HEK293 (cell line): ENCODE measurements at regions not wholly inside any gene's neighbourhood (a gene's known extent, or its start where the extent isn't known, plus 50 kb on each side); places are given as distances from the start of the nearest gene placed in this dataset.

Experiments used
- CTCF ChIA-PET: fragments of 350-600 bp; formaldehyde crosslinking; extraction: SDS; loops from one replicate; lab custom pipeline; 2021; ENCODE audit warnings: antibody characterized with exemption; lab: Yijun Ruan, JAX
- POLR2A ChIA-PET: fragments of 300-600 bp; formaldehyde crosslinking; extraction: SDS; loops from one replicate; lab custom pipeline; 2020; ENCODE audit warnings: antibody characterized with exemption, inconsistent platforms; lab: Yijun Ruan, JAX
- H3K27ac ChIP-seq: fragments of 200-500 bp; sonication (Bioruptor generic); 2 replicates; pipeline ENCODE4 v1.5.1; 2014; ENCODE audit warnings: low read depth, low read length, control low read depth, inconsistent platforms; ENCODE audit errors: extremely low read depth
- H3K36me3 ChIP-seq, 2 experiments: fragments of 200-500 bp in 1 of 2; sonication (Bioruptor generic) in 1 of 2; 1 replicate in 1 of 2; 2 replicates in 1 of 2; pipeline ENCODE4 v1.5.1; 2014 to 2017; ENCODE audit warnings: inconsistent platforms in 2 of 2, low read length in 2 of 2; ENCODE audit not compliant: control insufficient read depth in 2 of 2, insufficient read depth in 1 of 2
- H3K4me1 ChIP-seq: fragments of 200-500 bp; sonication (Bioruptor generic); 2 replicates; pipeline ENCODE4 v1.5.1; 2014; ENCODE audit warnings: mild to moderate bottlenecking, low read length, inconsistent platforms; ENCODE audit not compliant: control insufficient read depth, insufficient read depth
- H3K4me3 ChIP-seq: 2 replicates; pipeline ENCODE4 v1.5.1; 2011; ENCODE audit warnings: low read depth, mild to moderate bottlenecking, control low read depth, low read length, moderate library complexity
- H3K9me3 ChIP-seq: fragments of 200-500 bp; sonication (Bioruptor generic); 2 replicates; pipeline ENCODE4 v1.5.1; 2014; ENCODE audit warnings: low read depth, low read length, inconsistent platforms; ENCODE audit not compliant: control insufficient read depth, insufficient read depth
- BCL11B ChIP-seq: fragments of 450-650 bp; formaldehyde crosslinking; IDR thresholded peaks from 2 replicates; pipeline ENCODE4 v1.5.1; 2016; ENCODE audit warnings: low read depth, missing biosample characterization, missing genetic modification characterization
- EGR2 ChIP-seq: fragments of 450-650 bp; formaldehyde crosslinking; IDR thresholded peaks from 2 replicates; pipeline ENCODE4 v1.5.1; 2016; ENCODE audit warnings: low read depth, missing biosample characterization, missing genetic modification characterization
- ELK4 ChIP-seq: IDR thresholded peaks from 2 replicates; pipeline ENCODE4 v1.6.1; 2011; ENCODE audit warnings: mild to moderate bottlenecking, low read depth, low read length, borderline replicate concordance
- FEZF1 ChIP-seq: fragments of 450-650 bp; formaldehyde crosslinking; IDR thresholded peaks from 2 replicates; pipeline ENCODE4 v1.5.1; 2016; ENCODE audit warnings: missing biosample characterization, missing genetic modification characterization
- GLIS1 ChIP-seq: fragments of 450-650 bp; formaldehyde crosslinking; IDR thresholded peaks from 2 replicates; pipeline ENCODE4 v1.5.1; 2016; ENCODE audit warnings: missing biosample characterization, missing genetic modification characterization
- KLF7 ChIP-seq: fragments of 450-650 bp; formaldehyde crosslinking; IDR thresholded peaks from 2 replicates; pipeline ENCODE4 v1.5.1; 2016; ENCODE audit warnings: missing biosample characterization, missing genetic modification characterization, borderline replicate concordance
- MEIS1 ChIP-seq: sonication (generic); formaldehyde crosslinking; IDR thresholded peaks from 2 replicates; pipeline ENCODE4 v1.8.1; 2022; ENCODE audit warnings: missing genetic modification reagents, mild to moderate bottlenecking, borderline replicate concordance
- SP2 ChIP-seq: fragments of 450-650 bp; formaldehyde crosslinking; IDR thresholded peaks from 2 replicates; pipeline ENCODE4 v1.5.1; 2016; ENCODE audit warnings: missing biosample characterization, missing genetic modification characterization
- ZNF10 ChIP-seq: fragments of 450-650 bp; formaldehyde crosslinking; IDR thresholded peaks from 2 replicates; pipeline ENCODE4 v1.5.1; 2017; ENCODE audit warnings: missing biosample characterization, missing genetic modification characterization
- ZNF132 ChIP-seq: fragments of 450-650 bp; formaldehyde crosslinking; IDR thresholded peaks from 2 replicates; pipeline ENCODE4 v1.5.1; 2017; ENCODE audit warnings: missing biosample characterization, missing genetic modification characterization, borderline replicate concordance
- ZNF169 ChIP-seq: fragments of 450-650 bp; formaldehyde crosslinking; IDR thresholded peaks from 2 replicates; pipeline ENCODE4 v1.5.1; 2016; ENCODE audit warnings: missing biosample characterization, missing genetic modification characterization
- ZNF175 ChIP-seq: fragments of 450-650 bp; formaldehyde crosslinking; IDR thresholded peaks from 2 replicates; pipeline ENCODE4 v1.5.1; 2016; ENCODE audit warnings: missing biosample characterization, missing genetic modification characterization
- ZNF223 ChIP-seq: fragments of 450-650 bp; formaldehyde crosslinking; IDR thresholded peaks from 2 replicates; pipeline ENCODE4 v1.5.1; 2016; ENCODE audit warnings: missing biosample characterization, missing genetic modification characterization
- ZNF24 ChIP-seq: fragments of 450-650 bp; formaldehyde crosslinking; IDR thresholded peaks from 2 replicates; pipeline ENCODE4 v1.5.1; 2016; ENCODE audit warnings: missing biosample characterization, missing genetic modification characterization
- ZNF433 ChIP-seq: fragments of 450-650 bp; formaldehyde crosslinking; IDR thresholded peaks from 2 replicates; pipeline ENCODE4 v1.5.1; 2016; ENCODE audit warnings: missing biosample characterization, missing genetic modification characterization, low read depth
- ZNF555 ChIP-seq: fragments of 450-650 bp; formaldehyde crosslinking; conservative IDR thresholded peaks from 2 replicates; pipeline ENCODE4 v1.5.1; 2017; ENCODE audit warnings: missing biosample characterization, mild to moderate bottlenecking, missing genetic modification characterization, inconsistent platforms
- ZNF571 ChIP-seq: fragments of 450-650 bp; formaldehyde crosslinking; IDR thresholded peaks from 2 replicates; pipeline ENCODE4 v1.5.0; 2017; ENCODE audit warnings: missing biosample characterization, missing genetic modification characterization
- ZNF600 ChIP-seq: fragments of 450-650 bp; formaldehyde crosslinking; IDR thresholded peaks from 2 replicates; pipeline ENCODE4 v1.5.1; 2016; ENCODE audit warnings: missing biosample characterization, missing genetic modification characterization
- ZNF670 ChIP-seq: fragments of 450-650 bp; formaldehyde crosslinking; IDR thresholded peaks from 2 replicates; pipeline ENCODE4 v1.5.1; 2016; ENCODE audit warnings: missing biosample characterization, missing genetic modification characterization, low read depth
- ZNF701 ChIP-seq: fragments of 450-650 bp; formaldehyde crosslinking; IDR thresholded peaks from 2 replicates; pipeline ENCODE4 v1.5.1; 2016; ENCODE audit warnings: missing biosample characterization, missing genetic modification characterization
- ZNF747 ChIP-seq: fragments of 450-650 bp; formaldehyde crosslinking; IDR thresholded peaks from 2 replicates; pipeline ENCODE4 v1.5.1; 2016; ENCODE audit warnings: missing biosample characterization, missing genetic modification characterization
- ZNF777 ChIP-seq: fragments of 450-650 bp; formaldehyde crosslinking; IDR thresholded peaks from 2 replicates; pipeline ENCODE4 v1.5.1; 2017; ENCODE audit warnings: missing biosample characterization, missing genetic modification characterization, borderline replicate concordance
- TF ChIP-seq, protein P1 (sequence below): fragments of 450-650 bp; formaldehyde crosslinking; IDR thresholded peaks from 2 replicates; pipeline ENCODE4 v1.5.1; 2016; ENCODE audit warnings: missing biosample characterization, missing genetic modification characterization, borderline replicate concordance
- TF ChIP-seq, protein P2 (sequence below): fragments of 450-650 bp; formaldehyde crosslinking; IDR thresholded peaks from 2 replicates; pipeline ENCODE4 v1.5.1; 2017; ENCODE audit warnings: missing biosample characterization, missing genetic modification characterization
- TF ChIP-seq, protein P3 (sequence below): fragments of 450-650 bp; formaldehyde crosslinking; IDR thresholded peaks from 2 replicates; pipeline ENCODE4 v1.5.1; 2016; ENCODE audit warnings: missing biosample characterization, missing genetic modification characterization
- TF ChIP-seq, protein P4 (sequence below): fragments of 450-650 bp; formaldehyde crosslinking; optimal IDR thresholded peaks from 2 replicates; pipeline ENCODE3; 2016; ENCODE audit warnings: missing biosample characterization, mild to moderate bottlenecking, missing genetic modification characterization

GRCh38 chr2:38138996-38139395 lies 63.0 kb upstream of the CYP1B1 start:
- TF ChIP-seq ZNF571 (tag by site-specific recombination) (no peak), KLF7 (no peak), SP2 (tag by site-specific recombination) (no peak), FEZF1 (tag by site-specific recombination) (no peak), ZNF555 (no peak), ZNF175 (tag by site-specific recombination) (no peak), BCL11B (tag by site-specific recombination) (no peak), ZNF24 (tag by site-specific recombination) (no peak), ZNF747 (no peak), ZNF10 (tag by site-specific recombination) (no peak), GLIS1 (tag by site-specific recombination) (no peak), ZNF169 (tag by site-specific recombination) (no peak), ZNF223 (no peak), ZNF670 (no peak), ZNF433 (tag by site-specific recombination) (no peak), ELK4 (no peak), ZNF777 (tag by site-specific recombination) (no peak)
- TF ChIP-seq, protein P1, sequence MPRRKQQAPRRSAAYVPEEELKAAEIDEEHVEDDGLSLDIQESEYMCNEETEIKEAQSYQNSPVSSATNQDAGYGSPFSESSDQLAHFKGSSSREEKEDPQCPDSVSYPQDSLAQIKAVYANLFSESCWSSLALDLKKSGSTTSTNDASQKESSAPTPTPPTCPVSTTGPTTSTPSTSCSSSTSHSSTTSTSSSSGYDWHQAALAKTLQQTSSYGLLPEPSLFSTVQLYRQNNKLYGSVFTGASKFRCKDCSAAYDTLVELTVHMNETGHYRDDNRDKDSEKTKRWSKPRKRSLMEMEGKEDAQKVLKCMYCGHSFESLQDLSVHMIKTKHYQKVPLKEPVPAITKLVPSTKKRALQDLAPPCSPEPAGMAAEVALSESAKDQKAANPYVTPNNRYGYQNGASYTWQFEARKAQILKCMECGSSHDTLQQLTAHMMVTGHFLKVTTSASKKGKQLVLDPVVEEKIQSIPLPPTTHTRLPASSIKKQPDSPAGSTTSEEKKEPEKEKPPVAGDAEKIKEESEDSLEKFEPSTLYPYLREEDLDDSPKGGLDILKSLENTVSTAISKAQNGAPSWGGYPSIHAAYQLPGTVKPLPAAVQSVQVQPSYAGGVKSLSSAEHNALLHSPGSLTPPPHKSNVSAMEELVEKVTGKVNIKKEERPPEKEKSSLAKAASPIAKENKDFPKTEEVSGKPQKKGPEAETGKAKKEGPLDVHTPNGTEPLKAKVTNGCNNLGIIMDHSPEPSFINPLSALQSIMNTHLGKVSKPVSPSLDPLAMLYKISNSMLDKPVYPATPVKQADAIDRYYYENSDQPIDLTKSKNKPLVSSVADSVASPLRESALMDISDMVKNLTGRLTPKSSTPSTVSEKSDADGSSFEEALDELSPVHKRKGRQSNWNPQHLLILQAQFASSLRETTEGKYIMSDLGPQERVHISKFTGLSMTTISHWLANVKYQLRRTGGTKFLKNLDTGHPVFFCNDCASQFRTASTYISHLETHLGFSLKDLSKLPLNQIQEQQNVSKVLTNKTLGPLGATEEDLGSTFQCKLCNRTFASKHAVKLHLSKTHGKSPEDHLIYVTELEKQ (tag by site-specific recombination) = no peak
- TF ChIP-seq, protein P2, sequence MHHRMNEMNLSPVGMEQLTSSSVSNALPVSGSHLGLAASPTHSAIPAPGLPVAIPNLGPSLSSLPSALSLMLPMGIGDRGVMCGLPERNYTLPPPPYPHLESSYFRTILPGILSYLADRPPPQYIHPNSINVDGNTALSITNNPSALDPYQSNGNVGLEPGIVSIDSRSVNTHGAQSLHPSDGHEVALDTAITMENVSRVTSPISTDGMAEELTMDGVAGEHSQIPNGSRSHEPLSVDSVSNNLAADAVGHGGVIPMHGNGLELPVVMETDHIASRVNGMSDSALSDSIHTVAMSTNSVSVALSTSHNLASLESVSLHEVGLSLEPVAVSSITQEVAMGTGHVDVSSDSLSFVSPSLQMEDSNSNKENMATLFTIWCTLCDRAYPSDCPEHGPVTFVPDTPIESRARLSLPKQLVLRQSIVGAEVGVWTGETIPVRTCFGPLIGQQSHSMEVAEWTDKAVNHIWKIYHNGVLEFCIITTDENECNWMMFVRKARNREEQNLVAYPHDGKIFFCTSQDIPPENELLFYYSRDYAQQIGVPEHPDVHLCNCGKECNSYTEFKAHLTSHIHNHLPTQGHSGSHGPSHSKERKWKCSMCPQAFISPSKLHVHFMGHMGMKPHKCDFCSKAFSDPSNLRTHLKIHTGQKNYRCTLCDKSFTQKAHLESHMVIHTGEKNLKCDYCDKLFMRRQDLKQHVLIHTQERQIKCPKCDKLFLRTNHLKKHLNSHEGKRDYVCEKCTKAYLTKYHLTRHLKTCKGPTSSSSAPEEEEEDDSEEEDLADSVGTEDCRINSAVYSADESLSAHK (tag by site-specific recombination) = no peak
- H3K27ac ChIP-seq = no peak overlapping the region
- H3K4me3 ChIP-seq = no peak overlapping the region
- no peaks in the 10 kb centered on the region for H3K9me3 ChIP-seq
- H3K4me1 ChIP-seq = no peaks in the 10 kb centered on the region
- H3K36me3 ChIP-seq = no peaks in the 10 kb centered on the region
- ChIA-PET POLR2A (no interaction called here), CTCF (interaction anchor here (0.6 to 1.6 kb wide), 2 partner anchors 136 to 140 kb away, joined by 3 to 4 read pairs; no protein-coding TSS in a partner anchor)

GRCh38 chr2:38138419-38138818 lies 62.5 kb upstream of the CYP1B1 start:
- no peak overlapping the region for H3K27ac ChIP-seq
- H3K4me3 ChIP-seq = no peak overlapping the region
- no peaks in the 10 kb centered on the region for H3K9me3 ChIP-seq
- POLR2A ChIA-PET = no interaction called here
- H3K36me3 ChIP-seq = no peaks in the 10 kb centered on the region
- H3K4me1 ChIP-seq = no peaks in the 10 kb centered on the region
- CTCF ChIA-PET = interaction anchor here (0.6 to 1.6 kb wide), 2 partner anchors 136 to 359 kb away, joined by 4 to 7 read pairs; no protein-coding TSS in a partner anchor
- TF ChIP-seq ZNF600 (tag by site-specific recombination) (no peak), BCL11B (tag by site-specific recombination) (no peak), EGR2 (tag by site-specific recombination) (no peak), ZNF701 (no peak), ZNF132 (tag by site-specific recombination) (no peak), MEIS1 (CRISPR knock-in tag) (no peak)
- TF ChIP-seq, protein P3, sequence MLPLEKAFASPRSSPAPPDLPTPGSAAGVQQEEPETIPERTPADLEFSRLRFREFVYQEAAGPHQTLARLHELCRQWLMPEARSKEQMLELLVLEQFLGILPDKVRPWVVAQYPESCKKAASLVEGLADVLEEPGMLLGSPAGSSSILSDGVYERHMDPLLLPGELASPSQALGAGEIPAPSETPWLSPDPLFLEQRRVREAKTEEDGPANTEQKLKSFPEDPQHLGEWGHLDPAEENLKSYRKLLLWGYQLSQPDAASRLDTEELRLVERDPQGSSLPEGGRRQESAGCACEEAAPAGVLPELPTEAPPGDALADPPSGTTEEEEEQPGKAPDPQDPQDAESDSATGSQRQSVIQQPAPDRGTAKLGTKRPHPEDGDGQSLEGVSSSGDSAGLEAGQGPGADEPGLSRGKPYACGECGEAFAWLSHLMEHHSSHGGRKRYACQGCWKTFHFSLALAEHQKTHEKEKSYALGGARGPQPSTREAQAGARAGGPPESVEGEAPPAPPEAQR (tag by site-specific recombination) = no peak
- TF ChIP-seq, protein P4, sequence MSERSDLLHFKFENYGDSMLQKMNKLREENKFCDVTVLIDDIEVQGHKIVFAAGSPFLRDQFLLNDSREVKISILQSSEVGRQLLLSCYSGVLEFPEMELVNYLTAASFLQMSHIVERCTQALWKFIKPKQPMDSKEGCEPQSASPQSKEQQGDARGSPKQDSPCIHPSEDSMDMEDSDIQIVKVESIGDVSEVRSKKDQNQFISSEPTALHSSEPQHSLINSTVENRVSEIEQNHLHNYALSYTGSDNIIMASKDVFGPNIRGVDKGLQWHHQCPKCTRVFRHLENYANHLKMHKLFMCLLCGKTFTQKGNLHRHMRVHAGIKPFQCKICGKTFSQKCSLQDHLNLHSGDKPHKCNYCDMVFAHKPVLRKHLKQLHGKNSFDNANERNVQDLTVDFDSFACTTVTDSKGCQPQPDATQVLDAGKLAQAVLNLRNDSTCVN (tag by site-specific recombination) = no peak
